ENCODE measurements at regions not wholly inside any gene's neighbourhood (a gene's known extent, or its start where the extent isn't known, plus 50 kb on each side); places are given as distances from the start of the nearest gene placed in this dataset.

DNA sequence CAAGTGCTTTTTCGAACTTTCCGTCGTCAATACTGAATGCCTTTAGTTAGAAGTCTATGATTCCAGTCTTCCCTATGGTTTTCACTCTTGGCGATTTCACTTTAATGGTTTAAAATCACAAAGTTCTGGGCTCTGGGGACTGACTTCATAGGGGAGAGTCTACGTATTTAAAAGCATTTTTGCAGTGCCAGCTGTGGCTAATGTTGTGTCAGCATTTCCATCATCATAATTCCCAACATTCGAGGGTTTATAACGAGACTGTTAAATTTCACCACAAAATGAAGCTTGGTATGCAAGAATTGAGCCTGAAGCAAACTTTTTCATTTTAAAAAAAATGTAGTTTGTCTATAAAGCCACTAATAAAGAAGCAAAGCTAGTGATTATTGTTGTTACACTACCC, 242.7 kb downstream of the SOX4 start:
- no peaks in the 10 kb centered on the region for H3K36me3 ChIP-seq (ENCODE audit: control insufficient read depth, insufficient read depth, low read length)
- no peak for DNase-seq (ENCODE audit: low read depth)
- no peak for FAIRE-seq
- TF ChIP-seq, protein P1, sequence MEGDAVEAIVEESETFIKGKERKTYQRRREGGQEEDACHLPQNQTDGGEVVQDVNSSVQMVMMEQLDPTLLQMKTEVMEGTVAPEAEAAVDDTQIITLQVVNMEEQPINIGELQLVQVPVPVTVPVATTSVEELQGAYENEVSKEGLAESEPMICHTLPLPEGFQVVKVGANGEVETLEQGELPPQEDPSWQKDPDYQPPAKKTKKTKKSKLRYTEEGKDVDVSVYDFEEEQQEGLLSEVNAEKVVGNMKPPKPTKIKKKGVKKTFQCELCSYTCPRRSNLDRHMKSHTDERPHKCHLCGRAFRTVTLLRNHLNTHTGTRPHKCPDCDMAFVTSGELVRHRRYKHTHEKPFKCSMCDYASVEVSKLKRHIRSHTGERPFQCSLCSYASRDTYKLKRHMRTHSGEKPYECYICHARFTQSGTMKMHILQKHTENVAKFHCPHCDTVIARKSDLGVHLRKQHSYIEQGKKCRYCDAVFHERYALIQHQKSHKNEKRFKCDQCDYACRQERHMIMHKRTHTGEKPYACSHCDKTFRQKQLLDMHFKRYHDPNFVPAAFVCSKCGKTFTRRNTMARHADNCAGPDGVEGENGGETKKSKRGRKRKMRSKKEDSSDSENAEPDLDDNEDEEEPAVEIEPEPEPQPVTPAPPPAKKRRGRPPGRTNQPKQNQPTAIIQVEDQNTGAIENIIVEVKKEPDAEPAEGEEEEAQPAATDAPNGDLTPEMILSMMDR (IDR thresholded peaks at IDR 0.05; ENCODE audit: insufficient read depth, low read length, severe bottlenecking) = no peak
- H3K27me3 ChIP-seq (ENCODE audit: control insufficient read depth, insufficient read depth, low read length) = no peaks in the 10 kb centered on the region
- H3K4me3 ChIP-seq (ENCODE audit: low read depth, low read length) = no peak overlapping the region

DNA sequence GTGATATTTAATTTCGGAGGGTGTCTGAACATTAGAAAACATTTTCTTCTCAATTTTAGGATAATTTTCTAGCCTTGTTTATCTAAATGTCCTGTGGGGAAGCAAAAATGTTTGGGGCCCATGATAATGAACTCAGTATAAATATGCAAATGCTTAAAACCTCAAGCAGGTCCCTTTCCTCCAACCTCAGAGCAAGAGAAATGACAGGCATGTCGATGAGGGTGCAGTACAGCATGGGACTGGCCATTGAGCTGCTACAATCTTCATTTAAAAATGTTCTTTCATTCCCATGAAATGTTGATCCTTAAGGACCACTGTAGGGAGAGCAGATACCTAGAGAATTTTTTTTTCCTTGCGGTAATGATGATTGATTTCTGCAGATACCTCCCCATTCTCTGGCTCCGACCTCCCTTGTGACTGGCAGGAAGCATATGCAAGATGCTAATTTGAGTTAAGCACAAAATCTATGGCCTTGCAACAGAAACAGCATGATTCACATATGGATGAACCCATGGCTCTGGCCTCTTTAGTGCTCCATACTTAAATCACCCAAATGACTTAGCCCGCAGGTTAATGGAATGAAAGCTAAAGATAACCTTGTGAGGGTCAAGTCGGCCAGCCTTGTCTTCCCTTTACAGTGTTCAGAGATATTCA, 243.3 kb downstream of the SOX4 start:
- Histone ChIP-seq H3K27me3 (ENCODE audit: control insufficient read depth, insufficient read depth, low read length) (no peaks in the 10 kb centered on the region), H3K4me3 (ENCODE audit: low read depth, low read length) (no peak overlapping the region), H3K36me3 (ENCODE audit: control insufficient read depth, insufficient read depth, low read length) (no peaks in the 10 kb centered on the region)
- no peak for DNase-seq (ENCODE audit: low read depth)
- FAIRE-seq = no peak
- TF ChIP-seq, protein P1 (IDR thresholded peaks at IDR 0.05; ENCODE audit: insufficient read depth, low read length, severe bottlenecking) = no peak

DNA sequence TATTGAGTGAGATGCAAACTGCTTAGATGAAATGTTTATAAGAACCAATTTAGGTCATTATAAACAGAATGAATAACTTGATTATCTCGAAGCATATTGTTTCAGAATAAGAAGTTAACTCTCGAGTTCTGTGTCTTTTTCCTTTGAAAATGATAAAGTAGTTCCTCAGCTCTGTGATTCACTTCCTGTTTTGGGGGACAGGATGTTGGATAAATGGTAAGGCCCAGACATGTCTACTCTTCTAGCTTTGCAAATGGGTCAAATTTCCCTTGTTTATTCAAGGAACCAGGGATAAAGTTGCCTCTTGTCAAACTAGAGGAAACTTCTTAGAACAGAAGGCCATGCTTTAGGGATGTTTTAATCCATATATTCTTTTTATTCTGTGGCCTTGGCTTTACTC, 246.9 kb downstream of the SOX4 start:
- DNase-seq (ENCODE audit: low read depth) = peak; percentile 88
- TF ChIP-seq, protein P1 (IDR thresholded peaks at IDR 0.05; ENCODE audit: insufficient read depth, low read length, severe bottlenecking) = no peak
- H3K27me3 ChIP-seq (ENCODE audit: control insufficient read depth, insufficient read depth, low read length) = no peaks in the 10 kb centered on the region
- H3K36me3 ChIP-seq (ENCODE audit: control insufficient read depth, insufficient read depth, low read length) = no peaks in the 10 kb centered on the region
- H3K4me3 ChIP-seq (ENCODE audit: low read depth, low read length) = no peak overlapping the region
- no peak for FAIRE-seq

DNA sequence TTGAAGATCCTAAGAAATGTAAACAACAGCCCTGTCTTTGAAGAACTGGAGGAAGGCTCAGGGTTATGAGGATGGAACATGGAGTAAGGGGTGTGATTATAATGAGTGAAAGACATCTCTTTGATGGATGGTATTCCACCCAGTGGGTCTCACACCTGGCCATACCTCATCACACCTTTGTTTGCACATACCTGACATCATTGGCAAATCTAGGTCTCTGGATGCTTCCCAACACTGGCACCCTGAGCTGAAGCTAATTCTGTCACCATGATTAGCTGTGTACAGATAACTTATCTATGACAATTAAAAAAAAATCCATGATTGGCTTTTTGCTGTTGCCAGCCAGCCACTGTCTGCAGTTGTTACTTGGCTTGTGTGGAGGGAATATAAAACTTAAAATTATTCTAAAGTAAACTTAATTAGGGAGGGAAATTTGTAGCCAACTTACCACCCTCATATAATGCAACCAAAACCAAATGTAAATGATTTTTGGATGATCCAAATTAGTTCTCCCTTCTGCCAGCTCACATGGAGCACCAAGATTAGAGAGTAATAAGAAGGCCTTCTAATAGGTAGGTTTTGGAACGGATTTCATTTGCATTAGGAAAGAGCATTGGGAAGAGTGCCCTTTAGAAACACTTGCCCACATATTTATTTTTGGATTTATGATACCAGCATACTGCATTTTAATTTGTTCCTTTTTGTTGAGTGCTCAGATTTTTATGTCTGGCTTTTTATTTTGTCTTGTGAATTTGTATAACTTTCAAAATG, 249.5 kb downstream of the SOX4 start:
- DNase-seq (ENCODE audit: low read depth) = peak; percentile 28
- no peaks in the 10 kb centered on the region for H3K27me3 ChIP-seq (ENCODE audit: control insufficient read depth, insufficient read depth, low read length)
- FAIRE-seq = no peak
- TF ChIP-seq, protein P1 (IDR thresholded peaks at IDR 0.05; ENCODE audit: insufficient read depth, low read length, severe bottlenecking) = no peak
- no peak overlapping the region for H3K4me3 ChIP-seq (ENCODE audit: low read depth, low read length)
- no peaks in the 10 kb centered on the region for H3K36me3 ChIP-seq (ENCODE audit: control insufficient read depth, insufficient read depth, low read length)

DNA sequence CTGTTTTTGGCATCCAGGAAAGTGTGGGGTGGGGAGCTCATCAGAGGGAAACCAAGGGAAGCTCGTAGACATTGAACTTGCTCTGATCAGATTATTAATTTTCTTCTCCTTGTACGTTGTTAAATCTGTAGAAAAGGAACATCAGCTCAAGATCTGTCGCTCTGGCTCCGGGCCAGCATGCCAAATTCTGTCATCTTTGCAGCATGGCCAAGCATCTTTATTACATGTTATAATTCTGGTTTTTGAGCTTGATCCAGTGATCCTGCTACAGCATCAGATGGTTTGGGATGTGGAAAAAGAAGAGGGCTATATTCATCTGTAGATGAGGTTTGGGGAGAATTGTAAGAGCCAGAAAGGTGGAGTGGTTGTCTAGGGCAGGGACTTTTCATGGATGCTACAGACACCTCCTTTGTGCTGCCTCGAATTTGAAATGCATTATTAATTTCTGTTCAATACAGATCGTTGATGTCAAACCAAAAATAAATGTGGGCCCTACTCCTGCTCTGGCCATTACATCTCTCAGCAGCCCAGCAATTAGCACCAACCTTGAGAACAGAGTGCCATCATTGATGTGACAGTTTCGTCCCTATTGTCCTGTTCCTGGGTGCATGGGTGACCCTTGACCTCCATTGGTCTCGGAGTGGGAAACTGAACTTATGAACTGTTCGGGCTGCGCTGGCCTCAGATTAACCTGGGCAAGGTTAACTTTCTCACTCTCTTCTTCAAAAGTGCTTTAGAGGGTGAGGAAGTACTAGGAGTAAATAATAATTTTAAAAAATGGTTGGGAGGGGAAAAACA, 250.8 kb downstream of the SOX4 start:
- FAIRE-seq (no peak), DNase-seq (ENCODE audit: low read depth) (no peak)
- TF ChIP-seq, protein P1 (IDR thresholded peaks at IDR 0.05; ENCODE audit: insufficient read depth, low read length, severe bottlenecking) = no peak
- Histone ChIP-seq H3K4me3 (ENCODE audit: low read depth, low read length) (no peak overlapping the region), H3K27me3 (ENCODE audit: control insufficient read depth, insufficient read depth, low read length) (no peaks in the 10 kb centered on the region), H3K36me3 (ENCODE audit: control insufficient read depth, insufficient read depth, low read length) (no peaks in the 10 kb centered on the region)

Measured in bronchial epithelial cell (primary cell).